Heart left ventricle (tissue), 13 donors: ENCODE measurements at regions not wholly inside any gene's neighbourhood (a gene's known extent, or its start where the extent isn't known, plus 50 kb on each side); places are given as distances from the start of the nearest gene placed in this dataset.

Experiments used
- POLR2A ChIP-seq, 2 donors: fragments of 450-650 bp; IDR thresholded peaks; one replicate each; pipeline ENCODE4 v1.6.1; 2017; ENCODE audit warnings: antibody characterized with exemption in 2 of 2, mild to moderate bottlenecking in 2 of 2, moderate library complexity in 2 of 2
- TF ChIP-seq, protein P1 (sequence below), 12 donors: fragments of 200-600 bp; sonication (generic) in 4 of 12; IDR thresholded peaks; one replicate each; pipeline versions ENCODE4 v1.5.0 to v1.8.0; 2018 to 2022; ENCODE audit warnings: antibody characterized with exemption in 12 of 12, mild to moderate bottlenecking in 5 of 12
- donor health status: ischemic (EF 13 %, LVEDD 7.1; RV severe dilation, severe dysfunction).
- donor health status: DM: no; HTN: yes; CAD: no.
- donor health status: DM: no; HTN: no; CAD: no.
- donor health status: ischemic (EF 25% LVEDD 6.9; RV normal size, moderate dysfunction).
- donor health status: ischemic (EF 25% LVEDD 5.7; RV mildly dilated, moderate dysfunction).
- donor health status: ischemic (EF 35%, LVEDD 5.7; RV mildly dilated, moderate dysfunction).
- donor health status: nonischemic (EF 11% LVEDD 7.7; RV severe dilation, severe dysfunction).
- donor health status: DM: yes; HTN: yes; CAD: no.
- donor health status: PGD.
- donor health status: ischemic (EF 29% LVEDD 5.4; RV normal size, mild dysfunction).
- donor health status: nonischemic (EF 23%, LVEDD 6.1; RV moderate dilation, normal function).

DNA sequence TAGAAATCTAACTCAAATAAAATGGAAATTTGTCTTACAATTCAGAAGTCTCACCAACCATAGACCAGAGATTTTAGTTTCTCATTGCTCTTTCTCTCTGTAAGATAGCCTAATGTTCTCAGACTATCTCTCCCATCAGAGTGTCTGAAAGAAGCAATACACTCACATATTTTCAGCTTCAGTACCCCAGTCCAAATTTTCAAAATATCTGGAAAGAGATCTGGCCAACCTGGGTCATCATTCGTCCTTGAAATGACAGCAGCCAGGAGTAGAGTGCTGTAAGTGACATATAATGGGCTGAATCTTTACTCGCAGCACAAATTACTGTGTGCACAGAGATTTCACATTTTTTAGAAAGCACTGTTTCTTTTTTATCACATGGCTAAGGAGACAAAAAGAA, 313.3 kb upstream of the PRR16 start:
- no peak for TF ChIP-seq POLR2A (IDR thresholded peaks at IDR 0.05)
- TF ChIP-seq, protein P1, sequence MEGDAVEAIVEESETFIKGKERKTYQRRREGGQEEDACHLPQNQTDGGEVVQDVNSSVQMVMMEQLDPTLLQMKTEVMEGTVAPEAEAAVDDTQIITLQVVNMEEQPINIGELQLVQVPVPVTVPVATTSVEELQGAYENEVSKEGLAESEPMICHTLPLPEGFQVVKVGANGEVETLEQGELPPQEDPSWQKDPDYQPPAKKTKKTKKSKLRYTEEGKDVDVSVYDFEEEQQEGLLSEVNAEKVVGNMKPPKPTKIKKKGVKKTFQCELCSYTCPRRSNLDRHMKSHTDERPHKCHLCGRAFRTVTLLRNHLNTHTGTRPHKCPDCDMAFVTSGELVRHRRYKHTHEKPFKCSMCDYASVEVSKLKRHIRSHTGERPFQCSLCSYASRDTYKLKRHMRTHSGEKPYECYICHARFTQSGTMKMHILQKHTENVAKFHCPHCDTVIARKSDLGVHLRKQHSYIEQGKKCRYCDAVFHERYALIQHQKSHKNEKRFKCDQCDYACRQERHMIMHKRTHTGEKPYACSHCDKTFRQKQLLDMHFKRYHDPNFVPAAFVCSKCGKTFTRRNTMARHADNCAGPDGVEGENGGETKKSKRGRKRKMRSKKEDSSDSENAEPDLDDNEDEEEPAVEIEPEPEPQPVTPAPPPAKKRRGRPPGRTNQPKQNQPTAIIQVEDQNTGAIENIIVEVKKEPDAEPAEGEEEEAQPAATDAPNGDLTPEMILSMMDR (IDR thresholded peaks at IDR 0.05): no peak
